Central memory CD8-positive, alpha-beta T cell (primary cell): ENCODE measurements at regions not wholly inside any gene's neighbourhood (a gene's known extent, or its start where the extent isn't known, plus 50 kb on each side); places are given as distances from the start of the nearest gene placed in this dataset.
"Not testable (repeated sequence)": the region's sequence is repeated elsewhere in the genome, so short reads cannot be mapped to it uniquely, and the experiment has no call there.

Experiments
- ATAC-seq: fragments of 150-1000 bp; cut with Tn5 transposase; replicated peaks from 2 replicates; pipeline ENCODE4 v1.10.0; 2022; ENCODE audit warnings: mild to moderate bottlenecking, moderate FRiP score, moderate number of reproducible peaks; ENCODE audit not compliant: poor library complexity, severe bottlenecking; ENCODE audit errors: extremely low read depth
- DNase-seq, 2 donors: peaks; one replicate each; pipeline ENCODE4 v3.0.0; 2021; ENCODE audit warnings: low spot score in 2 of 2
- H3K27ac Mint-ChIP-seq: one replicate; pipeline ENCODE4 v1.8.0; 2022; ENCODE audit warnings: low read depth, mild to moderate bottlenecking, moderate library complexity, mixed read lengths
- H3K27me3 Mint-ChIP-seq: one replicate; pipeline ENCODE4 v1.8.0; 2022; ENCODE audit warnings: mixed read lengths
- H3K36me3 Mint-ChIP-seq: one replicate; pipeline ENCODE4 v1.8.0; 2022; ENCODE audit warnings: mild to moderate bottlenecking, moderate library complexity, mixed read lengths; ENCODE audit not compliant: insufficient read depth
- H3K4me1 Mint-ChIP-seq: one replicate; pipeline ENCODE4 v1.8.0; 2022; ENCODE audit warnings: mixed read lengths
- H3K4me3 Mint-ChIP-seq: one replicate; pipeline ENCODE4 v1.8.0; 2022; ENCODE audit warnings: mild to moderate bottlenecking, moderate library complexity, mixed read lengths
- H3K9me3 Mint-ChIP-seq: one replicate; pipeline ENCODE4 v1.8.0; 2022; ENCODE audit warnings: mixed read lengths

DNA sequence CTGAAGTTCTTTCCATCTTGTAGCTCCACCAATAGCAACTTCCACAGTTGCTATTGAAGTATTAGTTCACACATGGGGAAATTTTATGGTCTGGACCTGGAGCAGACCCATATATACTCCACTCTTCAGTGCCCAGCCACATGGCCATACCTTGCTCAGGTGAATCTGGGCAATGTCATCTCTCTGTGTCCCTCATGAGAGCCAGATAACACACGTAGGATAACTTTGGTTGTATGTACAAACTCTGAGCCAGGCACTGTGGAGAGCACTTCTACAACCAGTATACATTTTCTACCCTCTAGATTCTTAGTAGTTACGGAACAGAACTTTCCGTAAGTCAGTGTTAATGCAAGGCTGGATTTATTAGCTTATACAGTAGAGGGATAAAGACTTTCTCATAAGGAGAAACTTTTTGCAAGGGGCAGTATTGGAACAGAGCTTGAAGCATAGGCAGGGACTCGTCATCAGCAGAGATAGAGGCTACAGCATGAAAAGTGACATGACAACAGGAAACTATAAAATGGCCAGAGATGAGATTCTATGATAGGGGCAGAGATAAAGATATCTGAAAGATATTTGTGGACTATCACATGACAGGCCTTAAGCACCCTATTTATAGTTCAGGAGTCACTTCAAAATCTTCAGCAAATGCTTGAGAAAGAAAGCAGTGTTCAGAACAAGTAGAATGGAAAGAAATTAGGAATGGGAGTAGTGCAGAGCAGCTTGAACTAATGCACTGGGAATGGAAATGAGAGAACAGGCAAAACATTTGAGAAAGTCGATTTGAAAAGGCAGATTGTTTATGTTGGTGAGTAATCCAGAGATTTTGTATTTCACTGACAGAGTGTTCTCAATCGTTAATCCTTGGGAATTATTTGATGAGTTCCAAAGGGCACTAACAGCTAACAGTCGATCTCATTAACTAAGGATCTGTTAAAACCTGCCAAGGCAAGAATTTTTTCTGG is 481.8 kb downstream of the USP25 start:
- peaks cover 12% of the 10 kb centered on the region for H3K9me3 Mint-ChIP-seq
- H3K4me1 Mint-ChIP-seq = no peaks in the 10 kb centered on the region
- no peak overlapping the region for H3K27ac Mint-ChIP-seq
- no peaks in the 10 kb centered on the region for H3K27me3 Mint-ChIP-seq
- H3K36me3 Mint-ChIP-seq = peaks cover 1% of the 10 kb centered on the region
- no peak for DNase-seq
- no peak for ATAC-seq
- no peak overlapping the region for H3K4me3 Mint-ChIP-seq

DNA sequence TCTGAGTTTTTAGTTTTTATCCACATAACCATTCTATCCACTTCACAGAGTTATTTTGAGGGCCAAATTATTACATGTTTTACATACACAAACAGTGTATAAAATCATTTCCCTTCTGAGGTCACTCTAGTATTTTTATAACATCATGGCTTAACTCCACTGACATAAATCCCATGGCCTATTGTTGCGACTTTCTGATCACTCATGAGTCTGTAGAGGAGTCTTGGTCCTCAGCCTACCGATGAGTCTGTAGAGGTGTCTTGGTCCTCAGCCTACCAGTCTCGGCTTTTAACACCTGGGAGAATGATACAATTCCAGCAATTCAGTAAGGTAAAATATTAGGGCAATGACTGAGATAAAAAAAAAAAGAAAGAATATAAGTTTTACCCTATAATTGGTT is 483.7 kb downstream of the USP25 start:
- Mint-ChIP-seq H3K4me3 (no peak overlapping the region), H3K27me3 (no peaks in the 10 kb centered on the region), H3K4me1 (no peaks in the 10 kb centered on the region), H3K9me3 (peaks cover 12% of the 10 kb centered on the region), H3K36me3 (peaks cover 1% of the 10 kb centered on the region), H3K27ac (no peak overlapping the region)
- no peak for ATAC-seq
- no peak for DNase-seq

DNA sequence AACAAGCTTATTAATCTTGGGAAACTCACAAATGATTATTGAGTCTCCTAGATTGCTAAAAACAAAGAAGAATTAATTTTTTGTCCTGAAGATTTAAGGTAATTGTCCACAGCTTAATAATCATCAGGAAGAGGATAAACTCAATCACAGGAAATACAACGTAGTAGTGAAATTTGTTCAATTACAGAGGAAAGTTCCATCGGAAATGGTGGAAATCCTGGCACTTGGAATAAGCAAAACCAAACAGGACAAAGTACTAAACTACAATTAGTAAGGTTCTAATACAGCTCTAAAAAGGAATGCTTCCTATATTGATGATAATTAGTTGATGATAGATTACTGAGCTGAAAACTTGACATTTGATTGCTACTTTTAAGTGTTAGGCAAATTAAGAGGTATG is 485.4 kb downstream of the USP25 start:
- Mint-ChIP-seq H3K4me1 (no peaks in the 10 kb centered on the region), H3K27me3 (no peaks in the 10 kb centered on the region), H3K4me3 (no peak overlapping the region), H3K36me3 (peaks cover 1% of the 10 kb centered on the region), H3K9me3 (peaks cover 7% of the 10 kb centered on the region), H3K27ac (no peak overlapping the region)
- ATAC-seq (no peak), DNase-seq (no peak)

DNA sequence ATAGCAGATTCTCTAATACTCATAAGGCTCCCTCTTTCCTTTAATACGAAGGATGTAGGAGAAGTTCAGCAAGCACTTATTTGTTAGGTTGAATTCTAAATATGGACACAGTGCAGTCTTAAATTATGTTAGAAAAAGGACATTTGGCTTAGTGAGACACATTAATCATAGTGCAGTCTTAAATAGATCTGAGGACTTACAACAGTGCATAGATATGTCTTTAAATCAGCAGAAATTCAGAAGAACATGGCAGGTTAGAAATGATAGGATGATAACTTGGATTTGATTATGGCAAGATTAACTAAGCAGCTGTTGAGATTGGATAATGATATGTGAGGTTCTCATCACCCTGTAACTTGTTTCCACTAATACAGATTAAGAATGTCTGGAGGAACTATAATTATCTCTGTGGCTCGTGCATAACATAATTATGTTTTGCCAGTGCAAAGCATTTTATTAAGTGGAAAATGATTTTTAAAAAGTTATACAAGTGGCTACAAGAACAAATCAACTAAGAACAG is 485.9 kb downstream of the USP25 start:
- H3K27ac Mint-ChIP-seq = no peak overlapping the region
- peaks cover 7% of the 10 kb centered on the region for H3K9me3 Mint-ChIP-seq
- no peaks in the 10 kb centered on the region for H3K4me1 Mint-ChIP-seq
- H3K27me3 Mint-ChIP-seq = no peaks in the 10 kb centered on the region
- H3K36me3 Mint-ChIP-seq = peaks cover 1% of the 10 kb centered on the region
- ATAC-seq (no peak), DNase-seq (no peak)
- H3K4me3 Mint-ChIP-seq = no peak overlapping the region

DNA sequence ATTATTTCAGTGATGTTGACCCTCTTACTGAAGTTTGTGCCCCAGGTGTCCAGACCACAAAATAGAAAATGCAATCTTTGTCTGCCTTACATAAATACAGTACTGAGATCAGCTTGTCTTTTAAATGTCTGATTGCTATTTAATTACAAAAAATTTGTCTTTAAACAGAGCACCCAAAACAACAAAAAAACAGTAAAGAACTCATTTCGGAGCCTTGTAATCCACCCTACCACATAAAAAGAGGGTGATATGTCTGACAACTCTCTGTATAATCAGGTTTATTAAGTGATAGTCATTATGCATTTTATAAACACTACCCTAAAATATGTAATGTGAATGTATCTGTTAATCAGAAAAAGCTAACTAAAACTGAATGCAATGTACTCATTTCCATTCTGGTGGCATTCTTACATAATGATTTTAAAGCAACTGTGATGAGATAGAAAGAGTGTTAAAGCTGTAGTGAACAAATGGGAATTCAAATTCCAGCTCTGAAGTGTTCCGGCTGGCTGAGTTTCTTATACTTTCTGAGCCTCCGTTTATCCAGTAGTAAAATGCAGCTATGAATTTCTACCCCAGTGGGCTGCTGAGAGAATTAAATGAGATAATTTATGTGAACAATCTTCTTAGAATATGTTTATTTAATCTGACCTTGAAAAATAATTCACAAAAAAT is 486.6 kb downstream of the USP25 start:
- H3K27me3 Mint-ChIP-seq = no peaks in the 10 kb centered on the region
- H3K4me1 Mint-ChIP-seq = no peaks in the 10 kb centered on the region
- no peak overlapping the region for H3K4me3 Mint-ChIP-seq
- no peak overlapping the region for H3K27ac Mint-ChIP-seq
- peaks cover 1% of the 10 kb centered on the region for H3K36me3 Mint-ChIP-seq
- no peak for DNase-seq
- H3K9me3 Mint-ChIP-seq = peaks cover 5% of the 10 kb centered on the region
- ATAC-seq = no peak

DNA sequence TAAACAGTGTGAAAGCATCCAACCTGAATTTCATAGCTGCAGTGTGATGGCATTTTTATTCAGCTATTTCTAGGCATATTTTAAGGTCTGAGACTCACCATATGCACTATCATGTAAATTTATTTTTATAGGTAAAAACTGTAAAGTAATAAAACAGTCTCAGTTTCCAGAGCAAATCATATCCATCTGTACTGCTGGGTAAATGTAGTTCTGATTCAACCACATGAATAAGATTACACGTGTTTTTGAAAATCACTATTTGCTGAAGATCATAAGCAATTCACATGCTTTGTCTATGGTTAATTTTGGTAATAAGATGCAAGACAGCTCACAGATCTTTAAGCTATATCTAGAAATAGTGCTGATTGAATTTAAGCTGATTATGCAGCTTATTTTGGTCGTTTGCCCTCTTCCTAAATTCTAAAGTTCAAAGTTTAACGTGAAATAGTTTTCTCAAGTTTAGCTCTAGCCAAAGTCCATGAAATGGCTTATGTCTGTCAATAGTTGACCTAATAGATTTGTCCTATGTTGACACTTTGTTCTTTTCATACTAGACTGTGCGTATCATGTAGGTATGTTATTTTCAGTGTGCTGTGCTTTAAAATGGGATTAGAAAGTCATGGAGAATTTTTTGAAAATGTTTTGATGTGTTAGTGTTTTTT is 489.0 kb downstream of the USP25 start:
- Mint-ChIP-seq H3K36me3 (no peaks in the 10 kb centered on the region), H3K4me1 (no peaks in the 10 kb centered on the region), H3K27me3 (no peaks in the 10 kb centered on the region), H3K9me3 (no peaks in the 10 kb centered on the region), H3K27ac (no peak overlapping the region), H3K4me3 (no peak overlapping the region)
- ATAC-seq (no peak), DNase-seq (no peak)

DNA sequence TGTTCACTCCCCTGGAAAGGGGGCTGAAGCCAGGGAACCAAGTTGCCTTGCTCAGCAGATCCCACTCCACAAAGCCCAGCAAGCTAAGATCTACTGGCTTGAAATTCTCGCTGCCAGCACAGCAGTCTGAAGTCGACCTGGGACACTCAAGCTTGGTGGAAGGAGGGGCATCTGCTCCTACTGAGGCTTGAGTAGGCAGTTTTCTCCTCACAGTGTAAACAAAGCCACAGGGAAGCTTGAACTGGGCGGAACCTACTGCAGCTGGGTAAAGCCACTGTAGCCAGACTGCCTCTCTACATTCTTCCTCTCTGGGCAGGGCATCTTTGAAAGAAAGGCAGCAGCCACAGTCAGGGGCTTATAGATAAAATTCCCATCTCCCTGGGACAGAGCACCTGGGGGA is 495.0 kb downstream of the USP25 start:
- H3K4me1 Mint-ChIP-seq, H3K36me3 Mint-ChIP-seq, DNase-seq, ATAC-seq, H3K27me3 Mint-ChIP-seq, H3K27ac Mint-ChIP-seq, H3K4me3 Mint-ChIP-seq: not testable (repeated sequence)
- peaks cover 13% of the 10 kb centered on the region for H3K9me3 Mint-ChIP-seq

DNA sequence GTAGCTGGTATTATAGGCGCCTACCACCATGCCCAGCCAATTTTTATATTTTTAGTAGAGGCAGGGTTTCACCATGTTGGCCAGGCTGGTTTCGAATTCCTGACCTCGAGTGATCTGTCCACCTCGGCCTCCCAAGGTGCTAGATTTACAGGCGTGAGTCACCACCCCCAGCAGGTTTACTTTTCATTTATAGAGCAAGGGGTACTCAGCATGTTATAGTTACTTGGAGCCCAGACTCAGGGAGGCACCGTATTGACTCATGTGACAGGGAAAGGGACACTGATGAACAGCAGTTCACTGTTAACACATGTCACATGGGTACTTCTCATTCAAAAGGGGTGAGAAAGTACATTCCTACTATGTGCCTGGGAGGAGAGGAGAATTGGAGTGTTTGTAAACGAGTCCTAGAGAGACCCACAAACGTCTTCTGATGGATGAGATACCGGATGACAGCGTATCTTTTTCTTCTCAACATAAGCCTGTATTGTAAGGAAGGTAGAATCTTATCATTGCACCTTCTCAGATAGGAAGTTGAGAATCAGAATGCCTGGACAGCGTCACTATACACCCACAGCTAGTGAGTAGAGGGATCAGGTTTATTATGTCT is 510.0 kb downstream of the USP25 start:
- Mint-ChIP-seq H3K27me3 (no peaks in the 10 kb centered on the region), H3K27ac (no peak overlapping the region), H3K36me3 (no peaks in the 10 kb centered on the region), H3K4me3 (no peak overlapping the region), H3K4me1 (no peaks in the 10 kb centered on the region), H3K9me3 (peaks cover 5% of the 10 kb centered on the region)
- DNase-seq (no peak), ATAC-seq (no peak)

DNA sequence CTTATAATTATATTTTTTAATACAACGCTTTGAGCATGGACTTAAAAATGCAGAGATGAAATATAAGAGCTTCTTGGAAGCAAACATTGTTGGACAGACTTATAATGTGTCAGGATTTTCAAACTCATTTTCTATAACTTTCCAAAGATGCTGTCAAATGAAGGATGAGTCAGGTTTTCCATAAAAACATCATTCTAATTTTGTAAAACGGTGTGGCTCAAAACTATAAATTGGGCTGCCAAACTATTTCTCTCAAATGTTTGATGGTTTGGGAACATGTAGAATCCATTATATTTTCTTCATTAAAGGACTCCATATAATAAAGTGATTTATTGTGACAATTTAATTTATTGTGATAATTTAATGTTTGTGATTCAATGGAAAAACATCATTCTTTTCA is 511.2 kb downstream of the USP25 start:
- Mint-ChIP-seq H3K36me3 (no peaks in the 10 kb centered on the region), H3K27ac (no peak overlapping the region), H3K4me1 (no peaks in the 10 kb centered on the region), H3K9me3 (peaks cover 5% of the 10 kb centered on the region), H3K27me3 (no peaks in the 10 kb centered on the region), H3K4me3 (no peak overlapping the region)
- DNase-seq = no peak
- no peak for ATAC-seq

DNA sequence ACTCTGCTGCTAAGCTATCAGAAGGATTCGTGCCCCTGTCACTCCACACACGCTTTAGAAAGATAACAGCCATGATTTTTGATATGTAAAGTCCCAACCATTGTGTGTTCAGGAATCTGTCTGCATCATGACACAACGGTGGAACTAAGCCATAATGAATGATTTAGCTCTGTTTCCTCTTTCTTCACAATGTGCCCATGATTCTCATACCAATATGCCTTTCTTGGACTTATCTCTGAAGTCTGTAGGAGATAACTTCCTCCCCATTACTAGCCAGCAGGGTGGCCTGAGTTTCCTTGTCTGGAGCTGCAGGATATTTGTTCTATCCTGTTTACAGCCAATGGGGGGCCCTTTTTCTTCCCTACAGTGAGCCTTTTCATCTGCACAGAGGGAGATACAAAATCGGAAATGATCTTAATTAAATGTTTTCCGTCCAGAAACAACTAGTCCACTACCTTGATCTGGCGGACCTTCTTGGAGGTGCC is 511.7 kb downstream of the USP25 start:
- DNase-seq (no peak), ATAC-seq (no peak)
- H3K27me3 Mint-ChIP-seq = no peaks in the 10 kb centered on the region
- no peaks in the 10 kb centered on the region for H3K4me1 Mint-ChIP-seq
- H3K9me3 Mint-ChIP-seq = peaks cover 5% of the 10 kb centered on the region
- no peak overlapping the region for H3K27ac Mint-ChIP-seq
- H3K36me3 Mint-ChIP-seq = no peaks in the 10 kb centered on the region
- H3K4me3 Mint-ChIP-seq = no peak overlapping the region

DNA sequence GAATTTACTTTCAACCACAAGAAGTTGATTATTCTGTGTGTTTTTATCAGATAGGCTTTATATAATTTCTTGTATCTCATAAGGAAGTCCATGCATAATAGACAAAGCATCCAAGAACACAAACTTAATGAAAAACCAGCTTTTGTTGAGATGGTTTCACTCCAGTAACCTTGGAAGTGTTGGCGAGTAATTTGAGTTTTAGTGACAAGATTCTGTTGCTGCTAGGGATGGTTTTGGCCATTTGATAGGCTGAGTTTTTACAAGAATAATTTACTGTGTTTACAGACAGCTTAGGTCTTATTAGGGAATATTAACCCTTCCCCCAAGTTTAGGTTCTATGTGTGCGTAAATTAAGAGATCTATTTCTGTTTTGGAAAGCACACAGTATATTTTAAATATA is 513.6 kb downstream of the USP25 start:
- no peak for ATAC-seq
- H3K9me3 Mint-ChIP-seq = peaks cover 5% of the 10 kb centered on the region

DNA sequence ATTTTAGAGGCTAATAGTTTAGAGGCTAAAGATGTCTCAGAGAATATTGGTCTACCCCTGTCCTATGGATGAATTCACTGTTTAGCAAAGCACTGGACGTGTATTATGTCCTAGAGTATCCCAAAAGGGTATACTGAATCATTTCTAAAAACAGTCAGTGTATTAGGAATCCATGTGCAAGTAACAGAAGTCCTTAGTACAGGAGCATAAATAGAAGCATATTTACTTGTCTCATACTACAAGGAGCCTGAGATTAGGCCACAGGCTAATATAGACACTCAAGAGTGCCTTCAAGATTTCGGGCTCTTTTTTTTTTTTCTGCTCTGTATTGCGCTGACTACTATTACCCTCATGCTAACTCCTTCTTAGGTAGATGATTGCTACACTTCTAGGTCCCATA is 518.9 kb downstream of the USP25 start:
- no peak overlapping the region for H3K27ac Mint-ChIP-seq
- H3K9me3 Mint-ChIP-seq = no peaks in the 10 kb centered on the region
- no peak overlapping the region for H3K4me3 Mint-ChIP-seq
- no peaks in the 10 kb centered on the region for H3K36me3 Mint-ChIP-seq
- ATAC-seq = no peak
- no peaks in the 10 kb centered on the region for H3K27me3 Mint-ChIP-seq
- H3K4me1 Mint-ChIP-seq = no peaks in the 10 kb centered on the region
- DNase-seq = no peak

More for the DNA sequence above, 513.6 kb downstream of the USP25 start:
- Mint-ChIP-seq H3K4me1 (no peaks in the 10 kb centered on the region), H3K4me3 (no peak overlapping the region), H3K36me3 (no peaks in the 10 kb centered on the region), H3K27ac (no peak overlapping the region), H3K27me3 (no peaks in the 10 kb centered on the region)
- no peak for DNase-seq
